WTC11 (cell line): ENCODE measurements at regions not wholly inside any gene's neighbourhood (a gene's known extent, or its start where the extent isn't known, plus 50 kb on each side); places are given as distances from the start of the nearest gene placed in this dataset.

Experiments used
- ATAC-seq: fragments of 200-7000 bp; cut with Tn5 transposase; 2 replicates; pipeline ENCODE4 v1.10.0; 2021; ENCODE audit warnings: mild to moderate bottlenecking, moderate library complexity
- CTCF ChIA-PET: fragments of 300-600 bp; sonication (Branson Sonifier 250); formaldehyde crosslinking; loops from one replicate; lab custom pipeline; 2021; ENCODE audit warnings: antibody characterized with exemption; lab: Charles Lee
- POLR2A ChIA-PET: fragments of 350-600 bp; sonication (Branson Sonifier 250); formaldehyde crosslinking; loops from one replicate; lab custom pipeline; 2021; ENCODE audit warnings: antibody characterized with exemption; lab: Charles Lee
- DNase-seq: peaks from one replicate; pipeline ENCODE4 v3.0.0; 2021; ENCODE audit warnings: low spot score
- H3K27ac Mint-ChIP-seq: 2 replicates; pipeline ENCODE4 v1.8.0; 2021; ENCODE audit warnings: mixed read lengths
- H3K27me3 Mint-ChIP-seq: 2 replicates; pipeline ENCODE4 v1.8.0; 2021; ENCODE audit warnings: low read depth, mild to moderate bottlenecking, moderate library complexity, mixed read lengths
- H3K36me3 Mint-ChIP-seq: 2 replicates; pipeline ENCODE4 v1.8.0; 2021; ENCODE audit warnings: mixed read lengths
- H3K4me1 Mint-ChIP-seq: 2 replicates; pipeline ENCODE4 v1.8.0; 2022; ENCODE audit warnings: mixed read lengths
- H3K4me3 Mint-ChIP-seq: 2 replicates; pipeline ENCODE4 v1.8.0; 2021; ENCODE audit warnings: mild to moderate bottlenecking, moderate library complexity, mixed read lengths
- H3K9me3 Mint-ChIP-seq: 2 replicates; pipeline ENCODE4 v1.8.0; 2021; ENCODE audit warnings: mixed read lengths
- IRF2 ChIP-seq: sonication (generic); formaldehyde crosslinking; IDR thresholded peaks from 2 replicates; pipeline ENCODE4 v1.8.0; 2022; ENCODE audit warnings: low read depth, missing genetic modification reagents, borderline replicate concordance
- KAT7 ChIP-seq: sonication (generic); formaldehyde crosslinking; IDR thresholded peaks from 2 replicates; pipeline ENCODE4 v1.8.1; 2023; ENCODE audit warnings: missing genetic modification reagents, mild to moderate bottlenecking, borderline replicate concordance
- MYBL2 ChIP-seq: sonication (generic); formaldehyde crosslinking; IDR thresholded peaks from 2 replicates; pipeline ENCODE4 v1.8.1; 2023; ENCODE audit warnings: mild to moderate bottlenecking, moderate library complexity, missing genetic modification reagents
- NFATC4 ChIP-seq: fragments of 250-450 bp; sonication (Bioruptor Pico); IDR thresholded peaks from 2 replicates; pipeline ENCODE4 v1.9.0; 2021; ENCODE audit warnings: mild to moderate bottlenecking
- TP53 ChIP-seq: sonication (generic); formaldehyde crosslinking; IDR thresholded peaks from 2 replicates; pipeline ENCODE4 v1.8.1; 2023; ENCODE audit warnings: mild to moderate bottlenecking, missing genetic modification reagents
- ZNF317 ChIP-seq: sonication (generic); formaldehyde crosslinking; IDR thresholded peaks from 2 replicates; pipeline ENCODE4 v1.8.1; 2023; ENCODE audit warnings: low read depth, mild to moderate bottlenecking, moderate library complexity, missing genetic modification reagents, borderline replicate concordance
- TF ChIP-seq, protein P1 (sequence below): sonication (generic); formaldehyde crosslinking; IDR thresholded peaks from 2 replicates; pipeline ENCODE4 v1.8.0; 2022; ENCODE audit warnings: missing genetic modification reagents
- TF ChIP-seq, protein P2 (sequence below): sonication (generic); formaldehyde crosslinking; IDR thresholded peaks from 2 replicates; pipeline ENCODE4 v1.8.1; 2022; ENCODE audit warnings: missing genetic modification reagents, borderline replicate concordance
- TF ChIP-seq, protein P3 (sequence below): fragments of 250-450 bp; sonication (Bioruptor Pico); IDR thresholded peaks from 2 replicates; pipeline ENCODE4 v1.9.0; 2021; ENCODE audit warnings: moderate library complexity, mild to moderate bottlenecking, inconsistent platforms, borderline replicate concordance
- TF ChIP-seq, protein P4 (sequence below): sonication (generic); formaldehyde crosslinking; conservative IDR thresholded peaks from 2 replicates; pipeline ENCODE4 v1.8.1; 2023; ENCODE audit warnings: mild to moderate bottlenecking, low read depth, missing genetic modification reagents, moderate library complexity
- TF ChIP-seq, protein P5 (sequence below): fragments of 250-450 bp; sonication (Bioruptor Pico); IDR thresholded peaks from 2 replicates; pipeline ENCODE4 v2.1.2; 2022; ENCODE audit warnings: mild to moderate bottlenecking, moderate library complexity

DNA sequence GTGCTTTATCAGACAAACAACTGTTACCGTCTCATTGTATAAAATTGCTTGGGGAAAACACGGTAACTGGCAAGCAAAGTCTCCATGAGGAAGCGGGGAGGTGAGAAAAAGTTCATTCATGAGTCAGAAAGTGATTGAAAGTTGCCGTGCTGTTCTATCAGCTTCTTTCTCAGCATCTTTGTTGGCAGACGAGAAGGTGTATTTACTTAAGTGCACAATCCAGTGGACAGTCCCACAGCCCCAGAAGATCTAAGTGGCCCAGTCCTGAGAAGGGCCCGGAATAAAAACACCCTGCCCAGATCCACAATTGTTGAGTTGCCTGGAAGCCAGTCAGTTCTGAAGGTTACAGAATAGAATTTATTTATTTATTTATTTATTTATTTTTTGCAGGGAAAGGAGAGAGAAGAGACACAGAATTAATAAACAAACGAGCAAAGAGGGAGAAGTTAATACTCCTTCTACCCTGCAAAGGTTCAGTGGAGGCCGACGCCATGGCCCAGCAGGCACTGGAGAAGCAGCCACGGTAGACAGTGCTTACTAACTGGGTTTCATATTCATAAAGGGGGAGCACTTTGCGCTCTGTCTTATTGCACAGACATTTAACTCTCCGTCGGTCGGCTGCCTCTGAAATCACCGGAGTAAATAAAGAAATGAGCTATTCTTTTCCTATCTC is 676.0 kb upstream of the SALL3 start:
- Mint-ChIP-seq H3K4me3 (no peak overlapping the region), H3K9me3 (peaks cover 53% of the 10 kb centered on the region)
- ATAC-seq: no peak

More for the DNA sequence above, 676.0 kb upstream of the SALL3 start:
- no peak for DNase-seq
- no peaks in the 10 kb centered on the region for H3K27me3 Mint-ChIP-seq
- ChIA-PET CTCF (no interaction called here), POLR2A (no interaction called here)
- peaks cover 37% of the 10 kb centered on the region for H3K36me3 Mint-ChIP-seq
- no peak overlapping the region for H3K27ac Mint-ChIP-seq
- TF ChIP-seq KAT7 (no peak), IRF2 (CRISPR knock-in tag) (no peak), ZNF317 (CRISPR knock-in tag) (no peak), MYBL2 (CRISPR knock-in tag) (no peak), NFATC4 (CRISPR knock-in tag) (no peak), TP53 (CRISPR knock-in tag) (no peak)
- TF ChIP-seq, protein P1, sequence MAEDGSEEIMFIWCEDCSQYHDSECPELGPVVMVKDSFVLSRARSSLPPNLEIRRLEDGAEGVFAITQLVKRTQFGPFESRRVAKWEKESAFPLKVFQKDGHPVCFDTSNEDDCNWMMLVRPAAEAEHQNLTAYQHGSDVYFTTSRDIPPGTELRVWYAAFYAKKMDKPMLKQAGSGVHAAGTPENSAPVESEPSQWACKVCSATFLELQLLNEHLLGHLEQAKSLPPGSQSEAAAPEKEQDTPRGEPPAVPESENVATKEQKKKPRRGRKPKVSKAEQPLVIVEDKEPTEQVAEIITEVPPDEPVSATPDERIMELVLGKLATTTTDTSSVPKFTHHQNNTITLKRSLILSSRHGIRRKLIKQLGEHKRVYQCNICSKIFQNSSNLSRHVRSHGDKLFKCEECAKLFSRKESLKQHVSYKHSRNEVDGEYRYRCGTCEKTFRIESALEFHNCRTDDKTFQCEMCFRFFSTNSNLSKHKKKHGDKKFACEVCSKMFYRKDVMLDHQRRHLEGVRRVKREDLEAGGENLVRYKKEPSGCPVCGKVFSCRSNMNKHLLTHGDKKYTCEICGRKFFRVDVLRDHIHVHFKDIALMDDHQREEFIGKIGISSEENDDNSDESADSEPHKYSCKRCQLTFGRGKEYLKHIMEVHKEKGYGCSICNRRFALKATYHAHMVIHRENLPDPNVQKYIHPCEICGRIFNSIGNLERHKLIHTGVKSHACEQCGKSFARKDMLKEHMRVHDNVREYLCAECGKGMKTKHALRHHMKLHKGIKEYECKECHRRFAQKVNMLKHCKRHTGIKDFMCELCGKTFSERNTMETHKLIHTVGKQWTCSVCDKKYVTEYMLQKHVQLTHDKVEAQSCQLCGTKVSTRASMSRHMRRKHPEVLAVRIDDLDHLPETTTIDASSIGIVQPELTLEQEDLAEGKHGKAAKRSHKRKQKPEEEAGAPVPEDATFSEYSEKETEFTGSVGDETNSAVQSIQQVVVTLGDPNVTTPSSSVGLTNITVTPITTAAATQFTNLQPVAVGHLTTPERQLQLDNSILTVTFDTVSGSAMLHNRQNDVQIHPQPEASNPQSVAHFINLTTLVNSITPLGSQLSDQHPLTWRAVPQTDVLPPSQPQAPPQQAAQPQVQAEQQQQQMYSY (CRISPR knock-in tag): no peak
- TF ChIP-seq, protein P2, sequence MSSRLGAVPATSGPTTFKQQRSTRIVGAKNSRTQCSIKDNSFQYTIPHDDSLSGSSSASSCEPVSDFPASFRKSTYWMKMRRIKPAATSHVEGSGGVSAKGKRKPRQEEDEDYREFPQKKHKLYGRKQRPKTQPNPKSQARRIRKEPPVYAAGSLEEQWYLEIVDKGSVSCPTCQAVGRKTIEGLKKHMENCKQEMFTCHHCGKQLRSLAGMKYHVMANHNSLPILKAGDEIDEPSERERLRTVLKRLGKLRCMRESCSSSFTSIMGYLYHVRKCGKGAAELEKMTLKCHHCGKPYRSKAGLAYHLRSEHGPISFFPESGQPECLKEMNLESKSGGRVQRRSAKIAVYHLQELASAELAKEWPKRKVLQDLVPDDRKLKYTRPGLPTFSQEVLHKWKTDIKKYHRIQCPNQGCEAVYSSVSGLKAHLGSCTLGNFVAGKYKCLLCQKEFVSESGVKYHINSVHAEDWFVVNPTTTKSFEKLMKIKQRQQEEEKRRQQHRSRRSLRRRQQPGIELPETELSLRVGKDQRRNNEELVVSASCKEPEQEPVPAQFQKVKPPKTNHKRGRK: no peak
- TF ChIP-seq, protein P3, sequence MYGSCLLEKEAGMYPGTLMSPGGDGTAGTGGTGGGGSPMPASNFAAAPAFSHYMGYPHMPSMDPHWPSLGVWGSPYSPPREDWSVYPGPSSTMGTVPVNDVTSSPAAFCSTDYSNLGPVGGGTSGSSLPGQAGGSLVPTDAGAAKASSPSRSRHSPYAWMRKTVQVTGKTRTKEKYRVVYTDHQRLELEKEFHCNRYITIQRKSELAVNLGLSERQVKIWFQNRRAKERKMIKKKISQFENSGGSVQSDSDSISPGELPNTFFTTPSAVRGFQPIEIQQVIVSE (CRISPR knock-in tag): no peak
- TF ChIP-seq, protein P4, sequence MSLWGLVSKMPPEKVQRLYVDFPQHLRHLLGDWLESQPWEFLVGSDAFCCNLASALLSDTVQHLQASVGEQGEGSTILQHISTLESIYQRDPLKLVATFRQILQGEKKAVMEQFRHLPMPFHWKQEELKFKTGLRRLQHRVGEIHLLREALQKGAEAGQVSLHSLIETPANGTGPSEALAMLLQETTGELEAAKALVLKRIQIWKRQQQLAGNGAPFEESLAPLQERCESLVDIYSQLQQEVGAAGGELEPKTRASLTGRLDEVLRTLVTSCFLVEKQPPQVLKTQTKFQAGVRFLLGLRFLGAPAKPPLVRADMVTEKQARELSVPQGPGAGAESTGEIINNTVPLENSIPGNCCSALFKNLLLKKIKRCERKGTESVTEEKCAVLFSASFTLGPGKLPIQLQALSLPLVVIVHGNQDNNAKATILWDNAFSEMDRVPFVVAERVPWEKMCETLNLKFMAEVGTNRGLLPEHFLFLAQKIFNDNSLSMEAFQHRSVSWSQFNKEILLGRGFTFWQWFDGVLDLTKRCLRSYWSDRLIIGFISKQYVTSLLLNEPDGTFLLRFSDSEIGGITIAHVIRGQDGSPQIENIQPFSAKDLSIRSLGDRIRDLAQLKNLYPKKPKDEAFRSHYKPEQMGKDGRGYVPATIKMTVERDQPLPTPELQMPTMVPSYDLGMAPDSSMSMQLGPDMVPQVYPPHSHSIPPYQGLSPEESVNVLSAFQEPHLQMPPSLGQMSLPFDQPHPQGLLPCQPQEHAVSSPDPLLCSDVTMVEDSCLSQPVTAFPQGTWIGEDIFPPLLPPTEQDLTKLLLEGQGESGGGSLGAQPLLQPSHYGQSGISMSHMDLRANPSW (CRISPR knock-in tag): no peak
- TF ChIP-seq, protein P5, sequence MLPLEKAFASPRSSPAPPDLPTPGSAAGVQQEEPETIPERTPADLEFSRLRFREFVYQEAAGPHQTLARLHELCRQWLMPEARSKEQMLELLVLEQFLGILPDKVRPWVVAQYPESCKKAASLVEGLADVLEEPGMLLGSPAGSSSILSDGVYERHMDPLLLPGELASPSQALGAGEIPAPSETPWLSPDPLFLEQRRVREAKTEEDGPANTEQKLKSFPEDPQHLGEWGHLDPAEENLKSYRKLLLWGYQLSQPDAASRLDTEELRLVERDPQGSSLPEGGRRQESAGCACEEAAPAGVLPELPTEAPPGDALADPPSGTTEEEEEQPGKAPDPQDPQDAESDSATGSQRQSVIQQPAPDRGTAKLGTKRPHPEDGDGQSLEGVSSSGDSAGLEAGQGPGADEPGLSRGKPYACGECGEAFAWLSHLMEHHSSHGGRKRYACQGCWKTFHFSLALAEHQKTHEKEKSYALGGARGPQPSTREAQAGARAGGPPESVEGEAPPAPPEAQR (CRISPR knock-in tag): no peak
- TF ChIP-seq, all 79 proteins: peak for 0
- peaks cover 20% of the 10 kb centered on the region for H3K4me1 Mint-ChIP-seq
